ENCODE measurements at regions not wholly inside any gene's neighbourhood (a gene's known extent, or its start where the extent isn't known, plus 50 kb on each side); places are given as distances from the start of the nearest gene placed in this dataset.
"Not testable (repeated sequence)": the region's sequence is repeated elsewhere in the genome, so short reads cannot be mapped to it uniquely, and the experiment has no call there.

DNA sequence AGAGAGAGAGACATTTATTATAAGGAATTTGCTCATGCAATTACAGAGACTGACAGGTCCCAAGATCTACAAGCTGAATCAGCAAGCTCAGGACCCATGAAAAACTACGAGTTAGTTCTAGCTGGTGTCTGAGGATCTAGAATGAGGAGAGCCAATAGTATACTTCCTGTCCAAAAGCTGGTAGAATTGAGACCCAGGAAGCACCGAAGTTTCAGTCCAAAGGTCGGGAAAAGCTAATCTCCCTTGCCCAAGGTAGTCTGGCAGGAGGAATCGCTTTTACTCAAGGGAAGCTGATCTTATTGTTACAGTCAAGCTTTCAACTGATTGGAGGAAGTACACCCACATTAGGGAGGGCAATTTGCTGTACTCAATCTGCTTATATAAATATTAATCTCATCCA lies 389.6 kb downstream of the ADCYAP1 start:
- DNase-seq (ENCODE audit: low spot score): no peak

DNA sequence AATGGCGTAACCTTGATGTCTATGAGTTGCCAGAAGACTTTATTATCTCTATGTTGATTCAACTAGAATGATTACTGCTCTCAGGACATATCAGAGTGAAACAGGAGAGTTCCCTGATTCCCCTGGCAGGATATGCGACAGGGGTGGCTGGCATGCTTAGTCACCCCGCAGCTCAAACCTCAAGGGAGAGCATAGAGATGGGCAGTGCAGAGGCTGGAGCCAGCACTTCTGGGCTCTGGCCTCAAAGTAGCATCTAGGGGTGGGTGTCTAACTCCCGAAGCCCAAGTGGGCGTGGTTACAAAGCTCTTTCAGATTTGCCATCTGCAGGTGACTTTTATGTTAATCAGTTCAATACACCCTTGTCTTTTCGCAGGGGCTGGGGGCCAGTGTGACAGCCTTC lies 391.6 kb downstream of the ADCYAP1 start:
- no peak for DNase-seq (ENCODE audit: low spot score)

DNA sequence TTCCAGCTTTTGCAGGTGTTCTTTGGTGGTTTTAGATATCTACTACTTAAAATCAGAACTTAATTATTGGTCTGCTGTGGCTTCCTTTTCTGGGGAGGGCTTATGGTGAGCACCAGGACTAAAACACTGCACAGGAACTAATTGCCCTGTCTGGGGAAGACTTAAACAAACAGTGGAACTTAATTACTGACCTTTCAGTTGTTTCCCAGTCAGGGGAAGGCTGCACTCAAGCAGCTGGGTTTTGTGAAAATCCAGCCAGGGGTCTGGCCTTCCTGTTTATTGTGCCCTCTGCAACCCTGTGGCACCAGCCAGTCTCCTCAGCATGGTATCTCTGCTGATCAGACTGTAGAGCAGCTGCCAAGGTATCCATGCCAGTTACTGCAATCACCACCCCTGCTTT lies 398.2 kb downstream of the ADCYAP1 start:
- no peak for DNase-seq (ENCODE audit: low spot score)

DNA sequence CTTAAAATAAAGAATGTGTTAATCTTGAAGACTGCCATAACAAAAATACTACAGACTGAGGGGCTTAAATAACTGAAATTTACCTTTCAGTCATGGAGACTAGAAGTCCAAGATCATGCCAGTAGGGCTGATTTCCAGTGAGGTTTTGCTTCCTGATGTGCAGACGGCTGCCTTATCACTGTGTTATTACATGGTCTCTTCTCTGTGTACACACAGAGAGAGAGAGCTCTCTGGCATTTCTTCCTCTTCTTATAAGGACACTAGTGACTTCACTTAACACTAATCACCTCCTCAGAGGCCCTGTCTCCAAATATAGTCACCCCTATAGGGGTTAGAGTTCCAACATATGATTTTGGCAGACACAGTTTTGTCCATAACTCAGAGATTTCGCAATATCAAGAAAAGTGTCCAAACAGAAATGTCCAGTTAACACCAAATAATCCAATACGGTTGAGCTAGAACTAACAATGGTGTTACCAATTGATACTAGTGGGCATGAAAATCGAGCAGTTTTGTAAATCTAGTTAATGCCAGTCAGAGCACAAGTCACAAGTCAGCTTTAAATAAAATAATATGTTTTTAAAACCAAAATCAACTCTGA lies 399.8 kb downstream of the ADCYAP1 start:
- no peak for DNase-seq (ENCODE audit: low spot score)

DNA sequence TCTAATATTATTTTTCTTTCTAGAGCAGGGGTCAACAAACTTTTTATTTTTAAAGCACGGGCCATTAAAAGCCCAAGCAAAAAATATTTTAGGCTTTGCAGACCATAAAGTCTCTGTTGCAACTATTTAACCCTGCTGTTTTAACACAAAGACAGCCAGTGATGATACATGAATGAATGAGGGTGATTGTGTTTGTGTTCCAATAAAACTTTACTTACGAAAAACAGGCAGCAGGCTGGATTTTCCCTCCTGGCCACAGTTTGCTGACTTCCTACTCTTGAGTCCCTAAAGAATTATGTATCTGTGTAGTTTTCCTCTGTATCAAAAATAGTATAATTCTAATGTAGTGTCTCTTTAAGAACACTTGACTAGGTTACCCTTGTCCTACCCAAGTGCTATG lies 402.0 kb downstream of the ADCYAP1 start:
- DNase-seq (ENCODE audit: low spot score): no peak

DNA sequence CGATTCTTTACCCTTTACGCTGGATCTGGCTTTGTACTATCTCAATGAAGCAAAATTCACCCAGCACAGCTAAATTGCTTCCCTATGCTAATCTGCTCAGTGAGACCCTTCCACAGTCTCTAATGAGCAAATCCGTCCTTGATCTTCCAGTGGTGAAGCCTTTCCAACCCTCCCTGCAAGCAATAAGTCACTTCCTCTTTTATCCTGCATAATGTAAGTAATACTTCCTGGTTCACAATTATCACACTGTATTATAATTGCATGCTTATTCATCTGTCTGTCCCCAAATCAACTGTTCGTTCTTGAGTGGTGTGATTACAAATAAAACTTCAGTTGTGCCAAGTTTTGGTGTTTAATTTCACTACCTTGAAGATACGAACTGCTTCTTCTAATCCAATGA lies 404.0 kb downstream of the ADCYAP1 start:
- DNase-seq (ENCODE audit: low spot score): no peak

DNA sequence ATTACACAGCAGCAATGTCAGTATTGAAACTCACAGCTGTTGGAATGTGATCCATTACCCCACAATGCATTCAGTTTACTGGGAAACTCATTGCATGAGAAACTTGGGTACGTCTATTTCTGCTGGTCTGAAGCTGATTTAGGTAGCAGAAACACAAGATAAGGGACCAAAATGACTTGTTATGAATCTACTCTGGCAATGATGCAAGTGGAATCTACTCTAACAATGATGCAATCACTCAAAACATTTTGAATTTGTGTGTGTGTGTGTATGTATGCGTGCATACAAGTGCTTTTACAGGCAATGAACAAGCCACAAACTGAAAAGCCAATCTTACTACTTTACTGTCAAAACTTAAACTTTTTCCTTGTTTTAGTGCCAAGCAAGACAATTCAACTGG lies 406.7 kb downstream of the ADCYAP1 start:
- DNase-seq (ENCODE audit: low spot score): no peak

DNA sequence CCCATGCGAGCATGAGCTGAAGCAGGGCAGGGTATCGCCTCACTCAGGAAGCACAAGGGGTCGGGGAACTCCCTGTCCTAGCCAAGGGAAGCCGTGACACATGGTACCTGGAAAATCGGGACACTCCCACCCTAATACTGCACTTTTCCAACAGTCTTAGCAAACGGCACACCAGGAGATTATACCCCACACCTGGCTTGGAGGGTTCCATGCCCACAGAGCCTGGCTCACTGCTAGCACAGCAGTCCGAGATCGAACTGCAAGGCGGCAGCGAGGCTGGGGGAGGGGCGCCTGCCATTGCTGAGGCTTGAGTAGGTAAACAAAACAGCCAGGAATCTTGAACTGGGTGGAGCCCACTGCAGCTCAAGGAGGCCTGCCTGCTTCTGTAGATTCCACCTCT lies 430.7 kb downstream of the ADCYAP1 start:
- DNase-seq (ENCODE audit: low spot score): not testable (repeated sequence)

DNA sequence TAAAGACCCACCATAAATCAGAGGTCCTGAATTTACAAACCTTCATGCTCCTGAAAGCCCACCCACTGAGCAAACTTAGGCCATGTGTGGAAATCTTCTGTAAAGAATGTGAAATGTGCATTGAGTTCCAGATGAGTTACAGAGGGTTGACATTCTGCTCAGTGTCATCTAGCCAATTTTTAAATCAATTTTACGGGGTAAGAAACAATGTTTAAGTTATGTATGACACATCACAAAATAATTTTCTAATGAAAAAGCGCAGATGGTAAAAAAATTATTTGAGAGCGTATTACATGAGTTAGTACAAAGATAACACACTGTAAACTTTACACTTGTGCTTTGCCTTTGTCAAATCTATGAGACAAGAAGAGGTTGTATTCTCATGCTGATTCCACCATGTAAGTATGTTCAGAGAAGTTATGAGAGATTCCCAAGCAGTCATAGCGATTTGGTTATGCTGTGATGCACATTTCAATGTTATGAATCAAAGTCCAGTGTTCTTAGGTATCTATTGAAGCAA lies 446.3 kb downstream of the ADCYAP1 start:
- DNase-seq (ENCODE audit: low spot score): no peak

DNA sequence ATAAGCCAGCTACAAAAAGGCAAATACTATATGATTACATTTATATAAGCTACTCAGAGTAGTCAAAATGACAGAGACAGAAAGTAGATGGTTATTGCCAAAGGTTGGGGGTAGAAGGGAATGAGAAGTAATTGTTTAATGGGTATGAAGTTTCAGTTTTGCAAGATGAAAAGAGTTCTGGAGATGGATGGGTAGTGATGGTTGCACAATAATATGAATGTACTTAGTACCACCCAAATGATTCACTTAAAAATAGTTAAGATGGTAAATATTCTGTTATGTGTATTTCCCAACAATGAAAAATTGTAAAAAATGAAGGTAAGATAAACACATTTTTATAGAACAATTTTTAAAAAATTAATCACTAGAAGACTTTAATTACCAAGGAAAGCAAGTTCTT lies 448.4 kb downstream of the ADCYAP1 start:
- no peak for DNase-seq (ENCODE audit: low spot score)

DNA sequence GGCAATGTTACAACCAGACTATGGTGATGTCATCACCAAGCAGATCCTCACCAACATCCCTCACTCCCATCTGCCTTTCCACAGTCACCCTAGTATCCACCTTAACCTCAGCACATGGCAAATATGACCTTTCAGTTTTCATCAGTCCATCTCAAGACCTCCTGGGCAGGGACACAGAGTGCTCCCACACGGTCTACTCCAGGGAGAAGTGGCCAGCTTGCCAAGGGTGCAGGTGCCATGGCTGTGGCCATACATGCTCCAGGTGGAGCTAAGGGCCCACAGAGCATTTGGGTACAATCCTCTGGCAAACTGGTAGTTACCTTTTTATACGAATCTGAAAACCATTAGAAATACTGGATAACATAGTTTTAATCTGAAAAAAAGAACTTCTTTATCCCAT lies 453.1 kb downstream of the ADCYAP1 start:
- DNase-seq (ENCODE audit: low spot score): no peak

DNA sequence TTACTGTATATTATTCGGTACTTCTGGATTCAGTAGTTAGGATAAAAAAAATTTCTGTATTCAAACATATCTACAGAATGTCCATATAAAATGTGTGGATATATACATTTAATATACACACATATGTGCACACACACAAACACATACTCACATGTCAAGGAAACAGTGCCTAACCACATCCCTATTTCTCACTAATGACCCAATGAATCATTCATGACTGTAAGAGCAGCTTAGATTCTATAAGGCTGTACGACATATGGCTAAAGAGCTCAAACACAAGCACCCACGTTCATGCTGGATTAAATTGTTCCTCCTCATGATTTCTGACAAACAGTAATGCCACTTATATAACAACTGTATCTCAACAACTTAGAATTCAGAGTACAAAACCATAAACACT lies 457.3 kb downstream of the ADCYAP1 start:
- no peak for DNase-seq (ENCODE audit: low spot score)

DNA sequence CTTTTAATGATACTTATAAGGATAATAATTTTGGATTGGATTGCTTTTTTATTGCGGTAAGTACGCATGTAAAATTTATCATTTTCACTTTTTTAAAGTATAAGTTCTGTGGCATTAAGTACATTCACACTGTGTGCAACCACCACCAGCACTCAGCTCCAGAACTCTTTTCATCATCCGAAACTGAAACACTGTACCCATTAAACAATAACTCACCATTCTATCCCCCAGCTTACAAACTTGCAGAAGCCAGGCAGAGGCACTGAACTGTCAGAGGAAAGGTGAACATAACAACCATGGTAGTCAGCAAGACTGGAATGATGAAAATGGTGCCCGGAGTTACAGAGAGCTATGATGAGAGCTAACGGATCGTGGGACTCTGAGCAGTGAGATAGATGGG lies 465.9 kb downstream of the ADCYAP1 start:
- no peak for DNase-seq (ENCODE audit: low spot score)

DNA sequence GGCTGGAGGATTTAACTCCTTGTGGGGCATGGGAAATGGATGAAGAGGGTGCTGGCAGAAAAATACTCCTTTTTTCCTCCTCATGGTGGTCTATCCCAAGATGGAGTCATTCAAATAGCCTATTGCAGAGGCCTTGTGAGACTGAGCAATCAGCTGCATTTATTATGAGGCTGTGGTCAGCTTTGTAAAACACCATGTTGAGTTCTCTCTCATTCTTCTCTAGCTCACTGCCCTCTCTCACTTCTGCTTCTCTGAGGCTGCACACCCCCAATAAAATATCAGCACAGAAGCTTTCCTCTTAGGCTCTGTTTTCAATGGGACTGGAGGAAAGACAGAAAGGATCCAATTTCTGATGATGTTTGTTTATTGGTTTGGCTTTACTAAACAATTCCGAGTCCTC lies 467.1 kb downstream of the ADCYAP1 start:
- no peak for DNase-seq (ENCODE audit: low spot score)

DNA sequence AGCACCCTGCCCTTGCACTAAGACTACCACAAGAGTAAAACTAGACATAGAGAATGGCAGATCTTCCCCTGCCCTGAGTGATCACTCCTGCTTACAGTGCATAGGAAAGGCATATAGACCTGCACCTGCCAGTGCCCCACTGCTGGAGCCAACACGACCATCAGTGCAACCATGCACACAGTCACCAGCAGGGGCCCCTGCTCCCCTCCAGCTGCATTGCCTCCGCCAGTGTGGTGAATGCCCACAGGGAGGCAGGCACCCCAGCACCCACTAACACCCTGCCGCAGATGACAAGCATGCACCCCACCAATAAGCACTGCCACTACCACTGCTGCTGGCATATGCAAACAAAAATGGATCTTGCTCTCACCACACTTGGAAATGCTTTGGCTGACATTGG lies 478.8 kb downstream of the ADCYAP1 start:
- no peak for DNase-seq (ENCODE audit: low spot score)

DNA sequence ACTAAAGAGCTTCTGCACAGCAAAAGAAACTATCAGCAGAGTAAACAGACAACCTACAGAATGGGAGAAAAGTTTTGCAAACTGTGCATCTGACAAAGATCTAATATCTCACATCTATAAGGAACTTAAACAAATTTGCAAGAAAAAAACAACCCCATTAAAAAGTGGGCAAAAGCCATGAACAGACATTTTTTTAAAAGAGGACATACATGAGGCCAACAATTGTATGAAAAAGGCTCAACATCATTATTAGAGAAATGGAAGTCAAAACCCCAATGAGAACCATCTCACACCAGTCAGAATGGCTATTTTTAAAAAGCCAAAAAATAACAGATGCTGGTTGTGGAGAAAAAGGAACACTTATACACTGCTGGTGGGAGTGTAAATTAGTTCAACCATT lies 483.8 kb downstream of the ADCYAP1 start:
- not testable (repeated sequence) for DNase-seq (ENCODE audit: low spot score)

DNA sequence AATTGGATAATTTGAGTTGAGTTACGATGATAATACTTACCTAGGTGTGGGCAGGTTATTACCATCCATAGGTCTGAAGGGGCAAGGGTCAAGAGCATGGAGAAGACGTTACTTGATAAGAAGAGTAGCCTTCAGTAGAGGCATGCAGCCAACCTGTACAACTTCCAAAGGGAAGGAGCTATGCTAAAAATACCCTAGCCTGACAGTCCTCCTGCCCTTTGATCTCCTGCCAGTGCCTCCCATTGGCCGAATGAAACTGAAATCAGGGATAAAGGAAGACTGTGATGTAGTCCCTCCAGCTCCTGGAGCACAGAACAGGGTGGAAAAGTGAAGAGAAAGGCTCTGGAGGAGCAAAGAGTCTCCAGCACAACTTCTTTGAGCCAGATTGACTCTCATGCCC lies 487.4 kb downstream of the ADCYAP1 start:
- DNase-seq (ENCODE audit: low spot score): no peak

DNA sequence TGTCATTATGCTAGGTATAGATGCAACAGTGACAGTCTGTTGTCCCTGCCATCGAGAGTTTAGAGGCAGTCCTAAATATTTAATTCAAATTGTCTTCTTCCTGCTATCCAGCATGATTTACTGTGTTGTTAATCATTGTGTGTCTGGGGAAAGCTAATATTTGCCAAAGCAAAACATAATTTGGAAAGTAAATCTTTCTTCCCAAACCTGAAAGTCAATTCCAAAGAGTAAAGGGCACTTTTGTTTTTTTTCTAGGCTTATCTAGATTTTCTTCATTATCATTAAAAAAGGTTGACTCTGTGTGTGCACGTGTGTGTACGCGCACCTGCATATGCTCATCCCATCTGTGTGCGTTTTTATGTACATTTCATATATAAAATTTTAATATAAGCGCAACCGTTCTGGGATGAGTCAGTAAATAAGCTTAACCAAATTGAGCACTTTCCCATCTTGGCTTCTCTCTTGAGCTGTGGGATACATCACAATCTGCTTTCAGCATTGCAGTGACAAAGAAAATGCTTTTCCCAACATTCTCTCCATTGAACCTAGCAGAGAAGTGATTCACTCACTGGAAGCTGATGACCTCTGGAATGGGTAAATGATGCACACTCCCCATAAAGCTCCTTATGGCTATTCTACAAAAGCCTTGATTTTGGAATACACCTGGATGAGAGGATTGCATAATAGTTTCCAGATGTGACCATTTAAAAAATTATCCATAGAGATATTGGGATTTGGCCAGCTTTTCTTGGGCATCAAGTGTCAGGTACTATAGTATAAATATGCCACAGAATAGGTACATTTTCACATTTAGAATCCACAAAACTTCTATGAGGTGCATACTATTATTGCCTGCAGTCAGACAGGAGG lies 488.4 kb downstream of the ADCYAP1 start:
- no peak for DNase-seq (ENCODE audit: low spot score)

DNA sequence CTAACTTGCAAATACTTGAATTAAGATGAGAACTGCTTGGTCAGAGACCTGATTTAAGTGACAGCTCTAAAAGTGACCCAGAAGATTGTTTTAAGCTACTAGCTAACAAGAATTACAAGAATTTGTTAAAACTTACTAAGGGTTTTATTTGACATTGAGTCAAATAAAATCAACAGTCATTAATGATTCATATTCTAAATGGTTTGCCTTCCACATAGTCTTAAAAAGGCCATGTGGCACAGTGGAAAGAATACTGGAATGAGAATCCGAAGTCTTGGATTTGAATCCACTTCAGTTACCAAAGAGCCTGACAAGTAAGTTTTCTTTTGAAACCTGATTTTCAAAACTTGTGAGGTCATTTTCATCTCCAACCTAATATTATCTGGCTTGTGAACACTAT lies 489.3 kb downstream of the ADCYAP1 start:
- DNase-seq (ENCODE audit: low spot score): no peak

DNA sequence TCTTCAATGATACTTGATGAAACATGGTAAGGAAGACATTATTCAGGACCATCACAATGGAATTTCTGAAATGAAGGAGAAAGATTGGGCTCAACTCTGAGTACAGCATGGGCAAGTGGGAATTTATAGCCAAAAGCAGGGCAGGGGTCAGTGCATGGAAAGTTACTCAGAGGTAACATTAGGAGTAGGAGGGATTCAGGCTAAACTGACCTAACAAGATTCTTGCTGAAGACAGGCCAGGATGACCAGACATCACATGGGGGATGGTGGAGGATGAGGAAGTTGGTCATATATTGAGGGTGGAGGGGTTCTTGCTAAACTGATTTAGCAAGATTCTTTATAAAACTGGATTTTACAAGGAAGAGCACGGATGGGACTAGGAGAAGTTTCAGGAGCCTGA lies 489.8 kb downstream of the ADCYAP1 start:
- DNase-seq (ENCODE audit: low spot score): no peak

DNA sequence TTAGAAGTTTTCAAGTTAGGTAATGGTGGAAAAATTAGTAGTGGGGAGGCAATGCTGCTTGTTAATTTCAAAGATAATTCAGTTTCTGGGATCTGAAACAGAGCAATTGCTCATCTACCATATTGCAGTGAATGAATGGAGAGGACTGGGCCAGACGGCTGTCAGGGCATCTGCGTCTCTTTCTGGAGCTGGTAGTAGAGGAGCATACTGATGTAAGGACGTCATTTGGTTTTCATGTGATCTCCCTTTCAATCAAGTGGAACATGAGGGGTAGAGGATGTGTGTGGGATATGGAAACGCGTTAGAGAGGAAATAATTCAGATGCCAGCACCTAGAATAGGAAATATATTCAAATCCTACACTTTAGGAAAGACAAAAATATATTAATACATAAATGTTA lies 490.3 kb downstream of the ADCYAP1 start:
- peak; percentile 21 for DNase-seq (ENCODE audit: low spot score)

DNA sequence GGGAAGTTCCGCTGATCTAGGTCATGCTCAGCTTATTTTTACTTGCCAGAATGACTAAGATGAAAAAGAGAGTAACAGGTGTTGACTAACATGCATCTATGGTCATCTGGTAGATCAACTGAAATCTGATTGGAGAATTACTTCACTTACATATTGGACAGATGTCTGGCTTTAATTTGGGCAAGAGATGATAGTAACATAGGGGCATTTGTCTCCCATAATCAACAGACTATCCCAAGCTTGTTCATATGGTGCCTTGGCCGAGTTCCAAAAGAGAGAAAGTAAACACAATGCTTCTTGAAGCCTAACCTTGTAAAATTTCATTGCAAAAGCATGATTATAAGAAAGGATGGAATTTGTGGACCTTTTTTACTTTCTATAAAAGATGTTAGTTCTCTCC lies 503.7 kb downstream of the ADCYAP1 start:
- DNase-seq (ENCODE audit: low spot score): no peak

DNA sequence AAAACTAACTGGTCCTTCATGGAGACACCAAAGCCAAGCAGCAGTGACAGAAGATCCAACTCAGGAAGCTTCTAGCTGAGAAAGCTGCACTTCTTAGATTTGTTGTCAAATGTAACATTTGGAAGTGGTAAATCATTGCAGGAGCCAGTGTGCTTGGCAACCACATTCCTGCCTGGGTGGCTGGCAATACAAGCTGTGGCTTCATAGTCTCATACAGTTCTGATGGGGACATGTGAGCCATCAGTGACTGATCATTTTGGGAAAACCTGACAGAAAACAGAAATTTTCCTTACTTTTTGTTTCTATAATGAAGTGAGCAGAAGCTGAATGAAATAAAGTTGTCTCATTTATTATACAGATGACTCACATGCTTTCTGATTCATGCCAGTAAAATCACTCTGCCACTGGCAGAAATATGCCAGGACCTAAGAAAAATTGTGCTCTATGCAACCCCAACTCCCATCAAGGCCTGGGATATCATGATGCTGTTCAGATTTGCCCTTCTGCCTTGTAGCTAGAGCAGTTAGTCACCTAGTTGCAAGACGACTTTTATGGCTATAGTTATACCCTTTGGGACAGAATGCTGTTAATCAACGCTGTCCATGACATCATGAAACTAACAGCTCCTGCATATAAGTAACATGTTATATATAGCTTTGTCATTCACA lies 508.1 kb downstream of the ADCYAP1 start:
- DNase-seq (ENCODE audit: low spot score): peak; percentile 52
